ENCODE measurements at regions not wholly inside any gene's neighbourhood (a gene's known extent, or its start where the extent isn't known, plus 50 kb on each side); places are given as distances from the start of the nearest gene placed in this dataset.
"Not testable (repeated sequence)": the region's sequence is repeated elsewhere in the genome, so short reads cannot be mapped to it uniquely, and the experiment has no call there.

DNA sequence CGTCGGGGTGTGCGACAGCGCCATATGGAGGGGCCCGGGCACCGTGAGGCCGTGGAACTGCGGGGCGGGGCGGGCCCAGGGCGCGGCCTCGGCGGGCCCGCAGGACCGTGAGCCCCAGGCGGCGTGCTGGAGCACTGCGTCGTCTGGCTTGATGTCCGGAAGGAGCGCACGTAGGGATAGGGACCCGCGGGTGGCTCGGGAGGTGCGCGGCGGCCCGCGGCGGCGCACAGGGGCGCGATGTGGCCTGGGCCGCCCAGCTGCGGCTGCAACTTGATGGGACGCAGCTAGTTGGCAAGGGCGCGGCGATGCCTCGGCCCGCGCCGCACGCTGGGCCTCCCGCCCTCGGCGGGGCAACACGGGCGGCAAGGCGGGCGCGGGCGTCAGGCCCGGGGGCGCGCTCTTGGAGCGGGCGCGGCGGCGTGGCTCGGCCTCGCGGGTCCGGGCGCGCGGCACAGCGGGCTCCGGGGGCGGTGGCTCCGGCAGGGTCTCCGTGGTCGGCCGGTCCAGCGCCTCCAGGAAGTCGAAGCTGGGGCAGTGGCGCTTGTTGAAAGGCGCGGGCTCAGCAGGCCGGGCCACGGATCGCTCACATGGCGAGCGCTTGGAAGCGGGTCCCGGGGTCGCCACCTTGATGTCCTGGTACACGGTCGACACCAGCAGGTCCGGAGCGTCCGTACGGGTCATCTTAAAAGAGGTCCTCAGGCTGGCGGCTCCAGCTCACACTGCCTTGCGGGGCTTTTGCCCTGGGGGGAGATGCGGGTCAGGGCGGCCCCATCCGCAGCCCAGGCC, 302.0 kb downstream of the CCDC74A start:
- not testable (repeated sequence) for BruUV-seq (replicated peaks)

DNA sequence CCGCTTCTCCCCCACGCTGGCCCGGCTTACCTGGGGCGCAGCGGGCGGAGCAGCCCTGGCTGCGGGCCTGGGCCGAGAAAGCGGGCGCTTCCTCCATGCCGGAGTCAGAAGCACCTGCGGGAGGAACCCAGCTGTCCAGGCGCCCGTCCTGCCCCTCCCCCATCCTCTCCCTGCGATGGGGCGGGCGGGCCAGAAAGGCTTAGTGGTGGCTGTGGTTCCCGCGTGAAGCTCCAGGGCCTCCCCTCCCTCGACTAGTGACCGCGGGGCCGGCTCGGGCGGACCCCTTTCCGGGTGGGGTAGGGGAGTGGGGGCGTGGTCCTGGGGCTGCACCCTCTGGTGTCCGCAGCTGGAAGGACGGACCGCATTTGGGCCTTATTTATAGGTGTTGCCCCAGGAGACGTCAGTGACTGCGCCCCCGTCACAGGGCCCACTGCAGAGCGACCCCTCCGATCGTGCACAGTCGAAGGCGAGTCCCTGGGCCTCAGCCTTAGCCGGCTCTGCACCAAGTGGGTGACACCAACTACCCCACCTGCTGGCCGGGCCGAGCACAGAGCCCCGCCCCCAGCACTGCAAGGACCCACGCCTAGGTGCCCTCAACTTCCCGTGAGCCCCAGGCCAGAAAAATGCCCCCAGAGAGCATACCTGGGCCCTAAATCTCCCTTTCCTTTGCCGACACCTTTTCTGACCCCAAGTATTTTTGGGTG, 302.7 kb downstream of the CCDC74A start:
- CTCF ChIA-PET; POLR2A ChIA-PET; SMC1A ChIA-PET (ENCODE audit: uncharacterized antibody, unreplicated experiment): not testable (repeated sequence)

More for the DNA sequence above, 302.0 kb downstream of the CCDC74A start:
- SMC1A ChIA-PET (ENCODE audit: uncharacterized antibody, unreplicated experiment); H3K27ac ChIP-seq (ENCODE audit: control insufficient read depth, insufficient read depth); H3K9ac ChIP-seq (ENCODE audit: control insufficient read depth, insufficient read depth, low read length); RAD21 ChIA-PET (ENCODE audit: unreplicated experiment); H3K4me1 ChIP-seq (ENCODE audit: control insufficient read depth, insufficient read depth, low read length); intact Hi-C loops (cut with micrococcal nuclease; ENCODE audit: unreplicated experiment); H3K36me3 ChIP-seq (ENCODE audit: control insufficient read depth in 2 of 2, insufficient read depth in 2 of 2, low read length in 1 of 2); H3K79me2 ChIP-seq (ENCODE audit: control insufficient read depth, insufficient read depth, low read length); FAIRE-seq; H2AFZ ChIP-seq (ENCODE audit: control insufficient read depth, low read depth, low read length); H3K27me3 ChIP-seq (replicated peaks in 1 of 2; ENCODE audit: control insufficient read depth in 2 of 2, insufficient read depth in 2 of 2, low read length in 1 of 2); H3K4me2 ChIP-seq (ENCODE audit: control insufficient read depth, insufficient read depth); CTCF ChIA-PET; ATAC-seq; DNase-seq (ENCODE audit: low read depth, low spot score); H3K4me3 ChIP-seq; POLR2A ChIA-PET; in situ Hi-C loops (cut with MboI); H4K20me1 ChIP-seq (ENCODE audit: control insufficient read depth, insufficient read depth); H3K9me3 ChIP-seq (replicated peaks; ENCODE audit: control insufficient read depth, insufficient read depth, low read length): not testable (repeated sequence)
- WGBS (ENCODE audit: insufficient coverage, insufficient replicate concordance, low lambda C conversion rate, missing lambda C conversion rate), result 89% methylated on average over 73 of the region's 101 CpGs

DNA sequence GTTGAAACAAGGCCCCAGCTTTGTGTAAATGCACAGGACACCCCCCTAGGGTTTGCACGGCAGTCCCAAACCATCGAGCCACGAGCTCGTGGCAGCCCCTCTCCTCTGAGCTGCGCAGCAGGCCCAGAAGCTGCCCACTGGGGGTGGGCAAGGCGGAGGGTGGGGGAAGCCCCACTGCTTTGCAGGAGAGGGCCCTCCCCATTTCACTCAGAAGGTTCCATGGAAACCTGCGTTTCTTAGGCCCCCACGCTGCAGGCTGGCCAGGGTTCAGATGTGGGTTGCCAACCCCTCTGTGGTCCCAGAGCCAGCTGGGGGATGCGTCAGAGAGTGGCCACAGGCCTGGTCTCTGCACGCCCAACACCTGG, 303.2 kb downstream of the CCDC74A start:
- H3K79me2 ChIP-seq (ENCODE audit: control insufficient read depth, insufficient read depth, low read length); ATAC-seq; POLR2A ChIA-PET; H3K4me3 ChIP-seq; SMC1A ChIA-PET (ENCODE audit: uncharacterized antibody, unreplicated experiment); H3K27ac ChIP-seq (ENCODE audit: control insufficient read depth, insufficient read depth); H3K27me3 ChIP-seq (replicated peaks in 1 of 2; ENCODE audit: control insufficient read depth in 2 of 2, insufficient read depth in 2 of 2, low read length in 1 of 2); DNase-seq (ENCODE audit: low read depth, low spot score); H3K4me2 ChIP-seq (ENCODE audit: control insufficient read depth, insufficient read depth); FAIRE-seq; H3K9ac ChIP-seq (ENCODE audit: control insufficient read depth, insufficient read depth, low read length); BruUV-seq (replicated peaks); in situ Hi-C loops (cut with MboI); H4K20me1 ChIP-seq (ENCODE audit: control insufficient read depth, insufficient read depth); H2AFZ ChIP-seq (ENCODE audit: control insufficient read depth, low read depth, low read length); H3K9me3 ChIP-seq (replicated peaks; ENCODE audit: control insufficient read depth, insufficient read depth, low read length); CTCF ChIA-PET; intact Hi-C loops (cut with micrococcal nuclease; ENCODE audit: unreplicated experiment); H3K4me1 ChIP-seq (ENCODE audit: control insufficient read depth, insufficient read depth, low read length); RAD21 ChIA-PET (ENCODE audit: unreplicated experiment); H3K36me3 ChIP-seq (ENCODE audit: control insufficient read depth in 2 of 2, insufficient read depth in 2 of 2, low read length in 1 of 2): not testable (repeated sequence)
- WGBS (ENCODE audit: insufficient coverage, insufficient replicate concordance, low lambda C conversion rate, missing lambda C conversion rate), result 72% methylated on average over 8 of the region's 10 CpGs

More for the DNA sequence above, 302.7 kb downstream of the CCDC74A start:
- FAIRE-seq; H3K4me3 ChIP-seq; H3K9me3 ChIP-seq (replicated peaks; ENCODE audit: control insufficient read depth, insufficient read depth, low read length); H3K4me1 ChIP-seq (ENCODE audit: control insufficient read depth, insufficient read depth, low read length); H3K27ac ChIP-seq (ENCODE audit: control insufficient read depth, insufficient read depth); RAD21 ChIA-PET (ENCODE audit: unreplicated experiment); intact Hi-C loops (cut with micrococcal nuclease; ENCODE audit: unreplicated experiment); H3K4me2 ChIP-seq (ENCODE audit: control insufficient read depth, insufficient read depth); ATAC-seq; BruUV-seq (replicated peaks); DNase-seq (ENCODE audit: low read depth, low spot score); H3K27me3 ChIP-seq (replicated peaks in 1 of 2; ENCODE audit: control insufficient read depth in 2 of 2, insufficient read depth in 2 of 2, low read length in 1 of 2); H2AFZ ChIP-seq (ENCODE audit: control insufficient read depth, low read depth, low read length); H3K9ac ChIP-seq (ENCODE audit: control insufficient read depth, insufficient read depth, low read length); H3K79me2 ChIP-seq (ENCODE audit: control insufficient read depth, insufficient read depth, low read length); H3K36me3 ChIP-seq (ENCODE audit: control insufficient read depth in 2 of 2, insufficient read depth in 2 of 2, low read length in 1 of 2); in situ Hi-C loops (cut with MboI); H4K20me1 ChIP-seq (ENCODE audit: control insufficient read depth, insufficient read depth): not testable (repeated sequence)
- WGBS (ENCODE audit: insufficient coverage, insufficient replicate concordance, low lambda C conversion rate, missing lambda C conversion rate), result 95% methylated on average over 30 of the region's 45 CpGs
